ENCODE measurements at regions not wholly inside any gene's neighbourhood (a gene's known extent, or its start where the extent isn't known, plus 50 kb on each side); places are given as distances from the start of the nearest gene placed in this dataset.

DNA sequence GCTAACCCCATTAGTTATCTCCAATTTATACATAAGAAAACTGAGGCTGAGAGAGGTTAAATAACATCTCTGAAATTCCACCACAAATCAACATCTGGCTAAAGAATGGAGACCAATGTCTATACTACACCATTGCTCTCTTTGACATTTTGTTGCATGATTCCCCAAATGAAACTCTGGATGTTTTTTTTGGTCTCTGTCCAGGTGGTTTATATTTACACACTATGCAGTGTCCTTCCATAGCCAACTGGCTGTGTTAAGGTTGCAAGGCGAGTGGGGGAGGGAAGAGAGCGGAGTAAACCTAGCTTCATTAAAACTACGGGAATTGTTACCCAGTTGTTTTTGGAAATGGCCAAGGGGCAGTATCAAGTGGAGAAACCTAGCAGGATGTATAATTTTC is 67.2 kb downstream of the KIF4B start:
- POLR2A ChIA-PET: interaction anchor here (1.1 kb wide), 1 partner anchor 26 kb away, joined by 3 read pairs; no protein-coding TSS in a partner anchor
- Mint-ChIP-seq H3K36me3 (ENCODE audit: low read depth) (no peaks in the 10 kb centered on the region), H3K27ac (no peak overlapping the region), H3K27me3 (peaks cover 8% of the 10 kb centered on the region), H3K4me1 (ENCODE audit: low read depth) (no peaks in the 10 kb centered on the region), H3K9me3 (no peaks in the 10 kb centered on the region), H3K4me3 (no peak overlapping the region)
- intact Hi-C loops (cut with micrococcal nuclease): no loop called here
- CTCF ChIA-PET: no interaction called here
- DNase-seq: no peak
- no peak for TF ChIP-seq CTCF (IDR thresholded peaks at IDR 0.05)
- ATAC-seq: no peak

- ATAC-seq (no peak), DNase-seq (no peak)
- CTCF ChIA-PET: no interaction called here
- Mint-ChIP-seq H3K36me3 (ENCODE audit: low read depth) (no peaks in the 10 kb centered on the region), H3K27ac (no peak overlapping the region), H3K9me3 (no peaks in the 10 kb centered on the region), H3K4me1 (ENCODE audit: low read depth) (no peaks in the 10 kb centered on the region), H3K4me3 (no peak overlapping the region), H3K27me3 (peaks cover 8% of the 10 kb centered on the region)
- TF ChIP-seq CTCF (IDR thresholded peaks at IDR 0.05): no peak
- POLR2A ChIA-PET: interaction anchor here (1.1 kb wide), 1 partner anchor 25 kb away, joined by 3 read pairs; no protein-coding TSS in a partner anchor
- intact Hi-C loops (cut with micrococcal nuclease): no loop called here
Observed at GRCh38 chr5:155081618-155082017, 68.1 kb downstream of the KIF4B start.

DNA sequence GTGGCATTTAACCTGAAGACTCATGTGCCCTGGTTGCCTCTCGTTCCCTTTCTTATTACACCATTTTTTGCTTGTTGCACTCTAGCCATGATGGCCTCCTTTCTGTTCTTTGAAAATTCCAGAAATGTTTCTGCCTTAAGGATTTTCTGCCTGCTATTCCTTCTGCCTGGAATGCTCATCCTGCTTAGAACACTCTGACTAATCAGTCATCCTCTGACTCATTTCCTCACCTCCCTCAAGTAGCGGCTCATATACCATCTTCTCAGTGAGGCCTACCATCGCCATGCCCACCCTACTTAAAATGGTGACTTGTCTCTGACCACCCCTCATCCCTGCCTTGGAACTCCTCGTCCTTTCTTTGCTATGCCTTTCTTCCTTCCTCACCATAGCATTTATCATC is 68.8 kb downstream of the KIF4B start:
- ChIA-PET CTCF (no interaction called here), POLR2A (no interaction called here)
- no peak for TF ChIP-seq CTCF (IDR thresholded peaks at IDR 0.05)
- Mint-ChIP-seq H3K9me3 (no peaks in the 10 kb centered on the region), H3K27me3 (peaks cover 6% of the 10 kb centered on the region), H3K4me1 (ENCODE audit: low read depth) (no peaks in the 10 kb centered on the region), H3K36me3 (ENCODE audit: low read depth) (no peaks in the 10 kb centered on the region), H3K27ac (no peak overlapping the region), H3K4me3 (no peak overlapping the region)
- ATAC-seq: no peak
- DNase-seq: no peak
- intact Hi-C loops (cut with micrococcal nuclease): no loop called here

DNA sequence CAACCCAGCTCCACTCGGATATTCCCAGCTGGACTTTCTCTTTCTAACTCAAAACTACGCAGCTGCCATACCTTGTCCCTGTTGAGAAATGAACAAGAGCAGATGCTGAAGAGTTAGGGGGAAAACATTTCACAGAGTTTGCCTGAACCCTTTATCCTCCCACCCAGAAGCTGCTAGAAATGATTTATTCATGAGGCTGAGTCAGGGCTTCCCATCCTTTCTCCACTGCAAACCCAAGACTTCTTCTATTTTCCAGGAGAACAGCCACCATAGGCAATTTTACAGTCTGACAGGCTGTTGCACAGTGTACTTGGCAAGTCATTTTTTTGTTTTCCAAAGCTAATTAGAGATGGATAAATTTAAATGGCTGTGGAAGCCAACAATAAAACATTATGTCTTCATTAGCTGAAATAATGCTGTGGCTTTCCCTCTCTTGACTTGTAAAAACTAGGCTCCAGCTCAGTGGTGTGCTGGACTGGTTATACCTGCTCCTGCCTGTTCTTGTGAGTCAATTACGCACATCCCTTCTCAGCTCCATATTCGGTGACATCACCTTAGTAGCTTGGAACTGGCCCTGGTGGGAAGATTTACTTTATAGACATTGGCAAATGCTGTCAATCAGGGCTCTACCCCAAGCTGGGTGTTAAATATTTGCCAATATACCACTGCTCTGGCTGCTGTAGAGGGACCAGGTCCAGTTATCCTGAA is 71.9 kb downstream of the KIF4B start:
- no peak for ATAC-seq
- no peak for TF ChIP-seq CTCF (IDR thresholded peaks at IDR 0.05)
- Mint-ChIP-seq H3K36me3 (ENCODE audit: low read depth) (no peaks in the 10 kb centered on the region), H3K9me3 (no peaks in the 10 kb centered on the region), H3K27ac (no peak overlapping the region), H3K4me1 (ENCODE audit: low read depth) (no peaks in the 10 kb centered on the region), H3K4me3 (no peak overlapping the region), H3K27me3 (no peaks in the 10 kb centered on the region)
- intact Hi-C loops (cut with micrococcal nuclease): no loop called here
- no peak for DNase-seq
- CTCF ChIA-PET: interaction anchor here (0.9 kb wide), 1 partner anchor 17 kb away, joined by 4 read pairs; no protein-coding TSS in a partner anchor
- POLR2A ChIA-PET: no interaction called here

DNA sequence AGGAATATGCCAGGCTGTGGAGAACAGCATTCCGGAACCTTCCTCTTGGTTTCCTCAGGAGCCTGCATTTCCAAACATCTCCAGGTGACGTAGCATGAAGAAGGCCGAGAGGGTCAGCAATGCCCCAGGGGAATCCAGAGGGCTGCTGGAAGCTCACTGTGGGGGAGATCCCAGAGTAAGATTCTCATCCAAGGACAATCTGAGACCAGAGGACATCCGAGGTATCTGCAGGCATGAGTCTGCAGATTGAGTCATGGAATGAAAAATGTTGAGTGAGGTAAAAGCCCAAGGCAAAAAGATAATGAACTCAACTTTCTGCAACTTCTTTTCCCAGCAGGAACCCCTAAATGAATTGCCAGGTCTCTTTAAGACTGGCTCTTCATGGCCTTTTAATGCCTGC is 73.5 kb downstream of the KIF4B start:
- Mint-ChIP-seq H3K27ac (no peak overlapping the region), H3K27me3 (peaks cover 1% of the 10 kb centered on the region), H3K36me3 (ENCODE audit: low read depth) (no peaks in the 10 kb centered on the region), H3K4me1 (ENCODE audit: low read depth) (no peaks in the 10 kb centered on the region), H3K4me3 (no peak overlapping the region), H3K9me3 (no peaks in the 10 kb centered on the region)
- ATAC-seq (no peak), DNase-seq (no peak)
- POLR2A ChIA-PET: no interaction called here
- CTCF ChIA-PET: no interaction called here
- intact Hi-C loops (cut with micrococcal nuclease): no loop called here
- no peak for TF ChIP-seq CTCF (IDR thresholded peaks at IDR 0.05)

All from activated CD8-positive, alpha-beta T cell treated with anti-CD3 and anti-CD28 coated beads for 36 hours (primary cell).